ENCODE measurements at regions not wholly inside any gene's neighbourhood (a gene's known extent, or its start where the extent isn't known, plus 50 kb on each side); places are given as distances from the start of the nearest gene placed in this dataset.
"Not testable (repeated sequence)": the region's sequence is repeated elsewhere in the genome, so short reads cannot be mapped to it uniquely, and the experiment has no call there.

- DNase-seq (ENCODE audit: low read depth): no peak
- TF ChIP-seq, protein P1, sequence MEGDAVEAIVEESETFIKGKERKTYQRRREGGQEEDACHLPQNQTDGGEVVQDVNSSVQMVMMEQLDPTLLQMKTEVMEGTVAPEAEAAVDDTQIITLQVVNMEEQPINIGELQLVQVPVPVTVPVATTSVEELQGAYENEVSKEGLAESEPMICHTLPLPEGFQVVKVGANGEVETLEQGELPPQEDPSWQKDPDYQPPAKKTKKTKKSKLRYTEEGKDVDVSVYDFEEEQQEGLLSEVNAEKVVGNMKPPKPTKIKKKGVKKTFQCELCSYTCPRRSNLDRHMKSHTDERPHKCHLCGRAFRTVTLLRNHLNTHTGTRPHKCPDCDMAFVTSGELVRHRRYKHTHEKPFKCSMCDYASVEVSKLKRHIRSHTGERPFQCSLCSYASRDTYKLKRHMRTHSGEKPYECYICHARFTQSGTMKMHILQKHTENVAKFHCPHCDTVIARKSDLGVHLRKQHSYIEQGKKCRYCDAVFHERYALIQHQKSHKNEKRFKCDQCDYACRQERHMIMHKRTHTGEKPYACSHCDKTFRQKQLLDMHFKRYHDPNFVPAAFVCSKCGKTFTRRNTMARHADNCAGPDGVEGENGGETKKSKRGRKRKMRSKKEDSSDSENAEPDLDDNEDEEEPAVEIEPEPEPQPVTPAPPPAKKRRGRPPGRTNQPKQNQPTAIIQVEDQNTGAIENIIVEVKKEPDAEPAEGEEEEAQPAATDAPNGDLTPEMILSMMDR (IDR thresholded peaks at IDR 0.05; ENCODE audit: low read depth, low read length): no peak
- TF ChIP-seq POLR2A (IDR thresholded peaks at IDR 0.05; ENCODE audit: extremely low read depth, insufficient read length) (no peak), MYC (IDR thresholded peaks at IDR 0.05; ENCODE audit: low read depth, low read length) (no peak)
- TF ChIP-seq, protein P2, sequence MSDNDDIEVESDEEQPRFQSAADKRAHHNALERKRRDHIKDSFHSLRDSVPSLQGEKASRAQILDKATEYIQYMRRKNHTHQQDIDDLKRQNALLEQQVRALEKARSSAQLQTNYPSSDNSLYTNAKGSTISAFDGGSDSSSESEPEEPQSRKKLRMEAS (IDR thresholded peaks at IDR 0.05; ENCODE audit: low read depth, low read length): no peak
- no peak overlapping the region for H3K4me3 ChIP-seq (ENCODE audit: low read depth, low read length)
Measured at GRCh38 chr12:73632661-73633060, 905.0 kb upstream of the ATXN7L3B start.

GRCh38 chr12:73639397-73639796, 898.2 kb upstream of the ATXN7L3B start:
- not testable (repeated sequence) for DNase-seq (ENCODE audit: low read depth); H3K4me3 ChIP-seq (ENCODE audit: low read depth, low read length)

DNA sequence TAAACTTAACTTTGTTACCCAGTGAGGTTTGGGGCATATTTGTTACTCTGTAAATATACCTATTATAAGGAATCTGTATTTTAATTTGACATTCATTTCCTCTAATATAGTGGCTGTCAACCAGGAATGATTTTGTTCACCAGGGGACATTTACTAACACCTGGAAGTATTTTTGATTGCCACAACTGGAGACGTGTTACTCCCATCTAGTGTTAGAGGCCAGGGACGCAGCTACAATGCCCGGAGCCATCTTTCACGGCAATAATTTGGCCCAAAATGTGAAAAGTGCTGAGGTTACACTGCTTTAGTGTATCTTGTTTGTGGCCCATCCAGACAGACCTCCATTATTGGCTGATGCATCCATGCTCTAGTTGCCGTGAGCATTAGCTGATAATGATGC, 881.3 kb upstream of the ATXN7L3B start:
- no peak overlapping the region for H3K4me3 ChIP-seq (ENCODE audit: low read depth, low read length)
- DNase-seq (ENCODE audit: low read depth): no peak
- TF ChIP-seq, protein P2 (IDR thresholded peaks at IDR 0.05; ENCODE audit: low read depth, low read length): no peak
- TF ChIP-seq POLR2A (IDR thresholded peaks at IDR 0.05; ENCODE audit: extremely low read depth, insufficient read length) (no peak), MYC (IDR thresholded peaks at IDR 0.05; ENCODE audit: low read depth, low read length) (no peak)
- TF ChIP-seq, protein P1 (IDR thresholded peaks at IDR 0.05; ENCODE audit: low read depth, low read length): no peak

DNA sequence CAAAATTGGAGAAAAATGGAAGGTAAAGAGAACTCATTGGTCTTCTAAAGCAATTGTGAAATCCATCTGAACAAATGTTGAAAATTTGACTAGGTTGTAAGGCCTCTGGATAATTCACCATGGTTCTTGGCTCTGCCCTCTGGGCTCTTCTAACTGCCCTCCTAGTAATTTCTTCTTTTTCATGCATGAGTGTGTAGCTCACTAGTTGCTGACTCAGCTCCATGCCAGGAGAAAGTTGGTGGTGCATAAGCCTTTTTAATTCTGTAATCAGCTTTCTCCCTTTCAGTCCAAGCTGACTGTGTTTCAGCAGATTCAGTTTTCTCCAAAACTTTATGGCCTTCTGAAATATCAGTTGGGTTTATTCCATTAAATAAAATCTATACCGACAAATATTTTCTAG, 877.8 kb upstream of the ATXN7L3B start:
- TF ChIP-seq, protein P2 (IDR thresholded peaks at IDR 0.05; ENCODE audit: low read depth, low read length): no peak
- TF ChIP-seq POLR2A (IDR thresholded peaks at IDR 0.05; ENCODE audit: extremely low read depth, insufficient read length) (no peak), MYC (IDR thresholded peaks at IDR 0.05; ENCODE audit: low read depth, low read length) (no peak)
- TF ChIP-seq, protein P1 (IDR thresholded peaks at IDR 0.05; ENCODE audit: low read depth, low read length): no peak
- no peak overlapping the region for H3K4me3 ChIP-seq (ENCODE audit: low read depth, low read length)
- no peak for DNase-seq (ENCODE audit: low read depth)

DNA sequence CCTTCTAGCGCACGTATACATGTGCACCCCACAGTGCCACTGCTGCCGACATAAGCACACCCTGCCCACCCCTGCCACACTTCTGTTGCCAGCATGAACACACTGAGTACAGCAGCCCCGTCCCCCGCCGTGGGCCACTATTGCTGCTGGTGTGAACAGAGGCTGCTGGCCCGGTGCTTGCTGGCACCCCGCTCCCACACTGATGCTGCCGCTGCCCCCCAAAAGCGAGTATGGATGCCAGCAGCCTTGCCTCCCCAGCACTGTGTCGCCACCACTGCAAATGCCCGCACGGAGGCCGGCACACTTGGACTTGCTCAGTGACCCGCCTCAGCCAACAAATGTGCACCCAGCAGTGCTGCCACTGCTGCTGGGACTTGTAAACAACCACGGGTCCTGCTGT, 872.4 kb upstream of the ATXN7L3B start:
- TF ChIP-seq, protein P2 (IDR thresholded peaks at IDR 0.05; ENCODE audit: low read depth, low read length): no peak
- TF ChIP-seq MYC (IDR thresholded peaks at IDR 0.05; ENCODE audit: low read depth, low read length) (no peak), POLR2A (IDR thresholded peaks at IDR 0.05; ENCODE audit: extremely low read depth, insufficient read length) (no peak)
- TF ChIP-seq, protein P1 (IDR thresholded peaks at IDR 0.05; ENCODE audit: low read depth, low read length): no peak
- H3K4me3 ChIP-seq (ENCODE audit: low read depth, low read length): no peak overlapping the region
- DNase-seq (ENCODE audit: low read depth): no peak

DNA sequence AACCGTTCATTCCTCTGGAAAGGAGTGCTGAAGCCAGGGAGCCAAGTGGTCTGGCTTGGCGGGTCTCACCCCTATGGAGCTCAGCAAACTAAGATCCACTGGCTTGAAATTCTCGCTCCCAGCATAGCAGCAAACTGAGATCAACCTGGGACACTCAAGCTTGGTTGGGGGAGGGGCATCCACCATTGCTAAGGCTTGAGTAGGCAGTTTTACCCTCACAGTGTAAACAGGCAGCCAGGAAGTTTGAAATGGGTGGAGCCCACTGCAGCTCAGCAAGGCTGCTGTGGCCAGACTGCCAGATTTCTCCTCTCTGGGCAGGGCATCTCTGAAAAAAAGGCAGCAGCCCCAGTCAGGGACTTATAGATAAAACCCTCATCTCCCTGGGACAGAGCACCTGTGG, 866.1 kb upstream of the ATXN7L3B start:
- not testable (repeated sequence) for DNase-seq (ENCODE audit: low read depth); H3K4me3 ChIP-seq (ENCODE audit: low read depth, low read length)

DNA sequence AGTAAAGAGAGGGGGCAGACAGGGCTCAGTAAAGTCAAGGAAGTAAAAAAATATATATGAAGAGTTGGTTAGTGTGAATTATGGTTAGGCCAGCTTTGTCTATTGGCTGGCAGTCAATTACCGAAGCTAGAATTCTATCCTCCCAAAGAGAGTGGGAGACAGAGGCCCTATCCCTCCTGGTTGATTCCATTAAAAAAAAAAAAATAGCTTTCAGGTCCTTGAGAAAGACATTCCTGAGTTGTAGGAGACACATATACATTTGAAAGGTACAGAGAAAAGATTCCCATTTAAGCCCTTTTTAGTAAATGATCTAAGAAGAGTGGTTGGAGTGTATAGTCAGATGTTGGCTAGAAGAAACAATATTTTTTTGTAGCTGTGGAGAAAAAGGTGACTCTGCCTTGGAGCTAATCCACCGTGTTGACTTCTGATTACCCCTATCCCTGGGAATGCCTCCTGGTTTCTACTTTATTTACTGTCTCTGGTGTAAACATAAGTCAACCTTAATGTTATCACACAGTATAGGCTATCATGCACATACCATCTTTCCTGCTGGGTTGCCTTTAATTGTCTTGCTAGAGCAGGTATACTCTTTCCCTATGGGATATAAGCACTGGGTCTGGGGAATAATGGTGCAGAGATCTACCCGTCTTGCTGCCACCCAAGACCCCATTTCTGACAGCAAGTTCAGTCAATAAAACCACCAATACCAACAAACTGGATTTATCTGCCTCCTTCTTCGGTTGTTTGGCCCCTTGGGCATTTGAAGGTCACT, 859.9 kb upstream of the ATXN7L3B start:
- H3K4me3 ChIP-seq (ENCODE audit: low read depth, low read length): no peak overlapping the region
- no peak for TF ChIP-seq MYC (IDR thresholded peaks at IDR 0.05; ENCODE audit: low read depth, low read length)
- TF ChIP-seq, protein P2 (IDR thresholded peaks at IDR 0.05; ENCODE audit: low read depth, low read length): no peak
- TF ChIP-seq, protein P1 (IDR thresholded peaks at IDR 0.05; ENCODE audit: low read depth, low read length): no peak
- no peak for TF ChIP-seq POLR2A (IDR thresholded peaks at IDR 0.05; ENCODE audit: extremely low read depth, insufficient read length)

More for the DNA sequence above, 859.9 kb upstream of the ATXN7L3B start:
- no peak for DNase-seq (ENCODE audit: low read depth)
